ENCODE measurements at regions not wholly inside any gene's neighbourhood (a gene's known extent, or its start where the extent isn't known, plus 50 kb on each side); places are given as distances from the start of the nearest gene placed in this dataset.

GRCh38 chr9:106358331-106358730 lies 504.6 kb upstream of the ZNF462 start:
- no peak for TF ChIP-seq MAX (IDR thresholded peaks at IDR 0.05)
- no peak for TF ChIP-seq EGR1 (IDR thresholded peaks at IDR 0.05)
- TF ChIP-seq RAD21 (IDR thresholded peaks at IDR 0.05; ENCODE audit: low read depth), result no peak

- TF ChIP-seq CEBPB (IDR thresholded peaks at IDR 0.05) (no peak), EP300 (IDR thresholded peaks at IDR 0.05; ENCODE audit: borderline replicate concordance) (no peak), TEAD4 (IDR thresholded peaks at IDR 0.05) (no peak), CREB1 (IDR thresholded peaks at IDR 0.05; ENCODE audit: low read depth) (no peak), MAX (IDR thresholded peaks at IDR 0.05) (no peak), ZBTB7A (IDR thresholded peaks at IDR 0.05; ENCODE audit: low read depth) (no peak), TAF1 (IDR thresholded peaks at IDR 0.05; ENCODE audit: low read depth) (no peak), NFIC (IDR thresholded peaks at IDR 0.05) (no peak), RAD21 (IDR thresholded peaks at IDR 0.05; ENCODE audit: low read depth) (no peak), TCF12 (IDR thresholded peaks at IDR 0.05; ENCODE audit: low read depth) (no peak), YY1 (IDR thresholded peaks at IDR 0.05; ENCODE audit: low read depth) (no peak), FOXM1 (IDR thresholded peaks at IDR 0.05; ENCODE audit: borderline replicate concordance, low read depth) (no peak), EGR1 (IDR thresholded peaks at IDR 0.05) (no peak)
- TF ChIP-seq, protein P1, sequence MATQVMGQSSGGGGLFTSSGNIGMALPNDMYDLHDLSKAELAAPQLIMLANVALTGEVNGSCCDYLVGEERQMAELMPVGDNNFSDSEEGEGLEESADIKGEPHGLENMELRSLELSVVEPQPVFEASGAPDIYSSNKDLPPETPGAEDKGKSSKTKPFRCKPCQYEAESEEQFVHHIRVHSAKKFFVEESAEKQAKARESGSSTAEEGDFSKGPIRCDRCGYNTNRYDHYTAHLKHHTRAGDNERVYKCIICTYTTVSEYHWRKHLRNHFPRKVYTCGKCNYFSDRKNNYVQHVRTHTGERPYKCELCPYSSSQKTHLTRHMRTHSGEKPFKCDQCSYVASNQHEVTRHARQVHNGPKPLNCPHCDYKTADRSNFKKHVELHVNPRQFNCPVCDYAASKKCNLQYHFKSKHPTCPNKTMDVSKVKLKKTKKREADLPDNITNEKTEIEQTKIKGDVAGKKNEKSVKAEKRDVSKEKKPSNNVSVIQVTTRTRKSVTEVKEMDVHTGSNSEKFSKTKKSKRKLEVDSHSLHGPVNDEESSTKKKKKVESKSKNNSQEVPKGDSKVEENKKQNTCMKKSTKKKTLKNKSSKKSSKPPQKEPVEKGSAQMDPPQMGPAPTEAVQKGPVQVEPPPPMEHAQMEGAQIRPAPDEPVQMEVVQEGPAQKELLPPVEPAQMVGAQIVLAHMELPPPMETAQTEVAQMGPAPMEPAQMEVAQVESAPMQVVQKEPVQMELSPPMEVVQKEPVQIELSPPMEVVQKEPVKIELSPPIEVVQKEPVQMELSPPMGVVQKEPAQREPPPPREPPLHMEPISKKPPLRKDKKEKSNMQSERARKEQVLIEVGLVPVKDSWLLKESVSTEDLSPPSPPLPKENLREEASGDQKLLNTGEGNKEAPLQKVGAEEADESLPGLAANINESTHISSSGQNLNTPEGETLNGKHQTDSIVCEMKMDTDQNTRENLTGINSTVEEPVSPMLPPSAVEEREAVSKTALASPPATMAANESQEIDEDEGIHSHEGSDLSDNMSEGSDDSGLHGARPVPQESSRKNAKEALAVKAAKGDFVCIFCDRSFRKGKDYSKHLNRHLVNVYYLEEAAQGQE (IDR thresholded peaks at IDR 0.05; ENCODE audit: low read depth), result no peak
- TF ChIP-seq, protein P2, sequence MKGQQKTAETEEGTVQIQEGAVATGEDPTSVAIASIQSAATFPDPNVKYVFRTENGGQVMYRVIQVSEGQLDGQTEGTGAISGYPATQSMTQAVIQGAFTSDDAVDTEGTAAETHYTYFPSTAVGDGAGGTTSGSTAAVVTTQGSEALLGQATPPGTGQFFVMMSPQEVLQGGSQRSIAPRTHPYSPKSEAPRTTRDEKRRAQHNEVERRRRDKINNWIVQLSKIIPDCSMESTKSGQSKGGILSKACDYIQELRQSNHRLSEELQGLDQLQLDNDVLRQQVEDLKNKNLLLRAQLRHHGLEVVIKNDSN (IDR thresholded peaks at IDR 0.05), result no peak
Observed at GRCh38 chr9:106376689-106377088, 486.3 kb upstream of the ZNF462 start.

- TF ChIP-seq NFIC (IDR thresholded peaks at IDR 0.05) (no peak), FOXM1 (IDR thresholded peaks at IDR 0.05; ENCODE audit: borderline replicate concordance, low read depth) (no peak), TCF12 (IDR thresholded peaks at IDR 0.05; ENCODE audit: low read depth) (no peak), CREB1 (IDR thresholded peaks at IDR 0.05; ENCODE audit: low read depth) (no peak), RAD21 (IDR thresholded peaks at IDR 0.05; ENCODE audit: low read depth) (no peak), EP300 (IDR thresholded peaks at IDR 0.05; ENCODE audit: borderline replicate concordance) (no peak), TAF1 (IDR thresholded peaks at IDR 0.05; ENCODE audit: low read depth) (no peak), YY1 (IDR thresholded peaks at IDR 0.05; ENCODE audit: low read depth) (no peak), CEBPB (IDR thresholded peaks at IDR 0.05) (no peak), ZBTB7A (IDR thresholded peaks at IDR 0.05; ENCODE audit: low read depth) (no peak)
- TF ChIP-seq, protein P2 (IDR thresholded peaks at IDR 0.05), result no peak
- TF ChIP-seq, protein P1 (IDR thresholded peaks at IDR 0.05; ENCODE audit: low read depth), result no peak
Observed at GRCh38 chr9:106383072-106383471, 479.9 kb upstream of the ZNF462 start.

DNA sequence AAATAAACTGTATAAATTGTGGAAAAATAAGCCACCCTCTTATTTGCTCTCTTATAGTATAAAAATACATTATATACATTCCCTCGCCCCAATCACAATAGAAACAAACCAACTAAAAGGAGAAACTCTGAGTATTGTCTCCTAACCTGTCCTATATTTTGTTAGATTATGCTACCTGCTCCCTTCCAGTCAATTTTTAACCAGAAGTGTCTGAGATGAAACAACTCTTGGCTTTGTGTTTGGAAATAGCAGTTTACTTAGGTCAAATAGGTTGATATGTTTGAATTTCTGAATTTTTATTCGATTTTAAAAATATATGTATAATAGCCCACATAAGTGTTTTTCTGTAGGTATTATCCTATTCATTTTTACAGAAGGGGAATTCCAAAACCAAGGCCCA lies 475.0 kb upstream of the ZNF462 start:
- TF ChIP-seq NFIC (IDR thresholded peaks at IDR 0.05) (no peak), FOXM1 (IDR thresholded peaks at IDR 0.05; ENCODE audit: borderline replicate concordance, low read depth) (no peak), ZBTB7A (IDR thresholded peaks at IDR 0.05; ENCODE audit: low read depth) (no peak), RAD21 (IDR thresholded peaks at IDR 0.05; ENCODE audit: low read depth) (no peak), TAF1 (IDR thresholded peaks at IDR 0.05; ENCODE audit: low read depth) (no peak), CREB1 (IDR thresholded peaks at IDR 0.05; ENCODE audit: low read depth) (no peak), MAX (IDR thresholded peaks at IDR 0.05) (no peak), TCF12 (IDR thresholded peaks at IDR 0.05; ENCODE audit: low read depth) (no peak), YY1 (IDR thresholded peaks at IDR 0.05; ENCODE audit: low read depth) (no peak), EGR1 (IDR thresholded peaks at IDR 0.05) (no peak), TEAD4 (IDR thresholded peaks at IDR 0.05) (no peak), CEBPB (IDR thresholded peaks at IDR 0.05) (no peak), EP300 (IDR thresholded peaks at IDR 0.05; ENCODE audit: borderline replicate concordance) (no peak)
- TF ChIP-seq, protein P1 (IDR thresholded peaks at IDR 0.05; ENCODE audit: low read depth), result no peak
- TF ChIP-seq, protein P2 (IDR thresholded peaks at IDR 0.05), result no peak
